GM18909 (cell line): ENCODE measurements at regions not wholly inside any gene's neighbourhood (a gene's known extent, or its start where the extent isn't known, plus 50 kb on each side); places are given as distances from the start of the nearest gene placed in this dataset.
"Not testable (repeated sequence)": the region's sequence is repeated elsewhere in the genome, so short reads cannot be mapped to it uniquely, and the experiment has no call there.

ENCODE experiments used
- ATAC-seq: cut with Tn5 transposase; IDR thresholded peaks from one replicate; pipeline ENCODE4 v1.9.1; 2021; ENCODE audit warnings: mild to moderate bottlenecking; ENCODE audit not compliant: unreplicated experiment, poor library complexity

- no peak for ATAC-seq
Measured at GRCh38 chr2:11068079-11068741, 87.1 kb upstream of the SLC66A3 start.

- ATAC-seq: no peak
Measured at GRCh38 chr2:11068856-11069526, 86.3 kb upstream of the SLC66A3 start.

DNA sequence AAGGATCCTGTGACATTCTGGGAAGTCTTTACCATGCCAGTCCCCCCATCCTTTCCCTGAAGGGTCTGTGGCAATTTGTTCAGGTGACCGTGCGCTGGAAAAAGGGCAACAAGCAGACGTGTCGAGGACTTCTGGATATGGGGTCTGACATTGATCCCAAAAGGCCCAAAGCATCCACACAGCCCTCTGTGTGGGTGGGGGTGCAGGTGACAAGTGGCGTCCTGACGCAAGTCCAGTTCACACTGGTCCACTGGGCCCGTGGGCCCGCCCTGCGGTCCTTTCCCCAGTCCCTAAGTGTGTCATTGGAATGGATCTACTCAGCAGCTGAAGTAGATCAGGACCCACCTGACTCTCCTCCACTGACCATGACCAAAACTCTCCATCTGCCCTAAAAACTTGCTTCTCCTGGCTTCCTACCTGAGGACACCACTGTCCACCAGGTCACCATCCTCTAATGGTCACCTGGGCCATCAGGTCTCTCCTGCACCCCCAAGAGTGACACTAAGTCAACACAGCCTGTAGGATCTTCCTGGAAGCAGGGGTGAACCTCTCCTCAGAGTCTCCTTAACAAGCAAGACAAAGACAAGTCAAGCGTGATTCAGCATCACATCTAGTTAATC is 85.6 kb upstream of the SLC66A3 start:
- ATAC-seq: no peak

- ATAC-seq: no peak
Measured at GRCh38 chr2:11071211-11071610, 84.1 kb upstream of the SLC66A3 start.

- no peak for ATAC-seq
Measured at GRCh38 chr2:11071939-11072338, 83.3 kb upstream of the SLC66A3 start.

DNA sequence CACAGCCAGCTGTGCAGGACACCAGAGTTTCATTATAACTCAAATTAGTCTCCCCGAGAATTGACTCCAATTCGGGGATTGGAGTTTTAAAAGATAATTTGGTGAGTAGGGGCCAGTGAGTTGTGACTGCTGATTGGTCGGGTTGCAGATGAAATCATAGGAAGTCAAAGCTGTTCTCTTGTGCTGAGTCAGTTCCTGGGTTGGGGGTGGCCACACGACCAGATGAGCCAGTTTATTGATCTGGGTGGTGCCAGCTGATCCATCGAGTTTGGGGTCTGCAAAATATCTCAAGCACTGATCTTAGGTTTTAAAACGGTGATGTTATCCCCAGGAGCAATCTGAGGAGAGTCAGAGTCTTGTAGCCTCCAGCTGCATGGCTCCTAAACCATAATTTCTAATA is 82.7 kb upstream of the SLC66A3 start:
- no peak for ATAC-seq

- ATAC-seq: no peak
Measured at GRCh38 chr2:11073251-11073650, 82.0 kb upstream of the SLC66A3 start.

GRCh38 chr2:11073776-11074175 is 81.5 kb upstream of the SLC66A3 start:
- no peak for ATAC-seq

- no peak for ATAC-seq
Measured at GRCh38 chr2:11074246-11074820, 80.9 kb upstream of the SLC66A3 start.

DNA sequence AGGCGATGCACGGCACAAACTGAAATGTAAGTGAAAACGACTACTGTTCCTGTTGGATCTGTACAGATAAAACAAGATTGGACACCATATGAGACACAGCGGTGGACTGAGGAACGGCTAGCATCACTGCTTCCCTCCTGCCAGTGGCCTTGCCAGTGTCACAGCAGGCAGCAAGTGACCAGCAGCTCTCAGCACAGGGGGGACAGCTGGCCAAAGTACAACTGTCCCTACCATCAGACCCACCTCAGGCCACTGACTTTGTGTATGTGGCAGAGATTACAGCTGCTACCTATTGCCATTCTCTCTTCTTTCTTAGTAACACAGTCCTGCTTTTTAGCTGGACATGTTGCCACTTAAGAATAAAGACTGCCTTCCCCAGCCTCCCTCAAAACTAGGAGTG is 80.0 kb upstream of the SLC66A3 start:
- no peak for ATAC-seq

DNA sequence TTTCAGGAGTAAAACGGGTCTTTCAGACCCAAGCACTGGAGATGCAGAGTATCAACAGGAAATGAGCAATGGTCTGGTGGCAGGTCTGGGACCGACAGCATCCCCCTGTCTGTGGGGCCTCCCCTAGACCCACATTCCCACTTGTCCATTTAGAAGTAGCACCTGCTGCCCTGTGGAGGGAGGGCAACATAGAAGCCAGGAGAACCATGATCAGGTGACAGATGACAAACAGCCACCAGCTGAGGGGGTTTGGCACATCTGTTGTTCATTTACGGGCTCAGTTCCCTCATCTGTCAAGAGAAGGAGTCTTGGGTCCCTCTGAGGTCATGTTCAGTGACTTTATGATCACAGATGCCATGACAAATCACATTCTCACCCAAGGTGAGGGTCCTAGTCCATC is 77.9 kb upstream of the SLC66A3 start:
- ATAC-seq: no peak

- no peak for ATAC-seq
Measured at GRCh38 chr2:11079136-11079824, 76.0 kb upstream of the SLC66A3 start.

- no peak for ATAC-seq
Measured at GRCh38 chr2:11080253-11081115, 74.8 kb upstream of the SLC66A3 start.

- no peak for ATAC-seq
Measured at GRCh38 chr2:11082880-11083279, 72.4 kb upstream of the SLC66A3 start.

DNA sequence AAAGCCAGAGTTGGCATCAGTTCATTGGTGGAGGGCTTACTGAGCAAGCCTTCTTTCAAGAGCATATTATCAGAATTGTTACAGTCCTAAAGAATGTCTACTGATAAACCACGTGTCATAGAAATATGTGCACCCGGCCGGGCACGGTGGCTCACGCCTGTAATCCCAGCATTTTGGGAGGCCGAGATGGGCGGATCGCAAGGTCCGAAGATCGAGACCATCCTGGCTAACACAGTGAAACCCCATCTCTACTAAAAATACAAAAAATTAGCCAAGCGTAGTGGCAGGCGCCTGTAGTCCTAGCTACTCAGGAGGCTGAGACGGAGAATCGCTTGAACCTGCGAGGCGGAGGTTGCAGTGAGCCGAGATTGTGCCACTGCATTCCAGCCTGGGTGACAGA is 66.4 kb upstream of the SLC66A3 start:
- ATAC-seq: not testable (repeated sequence)

GRCh38 chr2:11090187-11090586 is 65.1 kb upstream of the SLC66A3 start:
- no peak for ATAC-seq

DNA sequence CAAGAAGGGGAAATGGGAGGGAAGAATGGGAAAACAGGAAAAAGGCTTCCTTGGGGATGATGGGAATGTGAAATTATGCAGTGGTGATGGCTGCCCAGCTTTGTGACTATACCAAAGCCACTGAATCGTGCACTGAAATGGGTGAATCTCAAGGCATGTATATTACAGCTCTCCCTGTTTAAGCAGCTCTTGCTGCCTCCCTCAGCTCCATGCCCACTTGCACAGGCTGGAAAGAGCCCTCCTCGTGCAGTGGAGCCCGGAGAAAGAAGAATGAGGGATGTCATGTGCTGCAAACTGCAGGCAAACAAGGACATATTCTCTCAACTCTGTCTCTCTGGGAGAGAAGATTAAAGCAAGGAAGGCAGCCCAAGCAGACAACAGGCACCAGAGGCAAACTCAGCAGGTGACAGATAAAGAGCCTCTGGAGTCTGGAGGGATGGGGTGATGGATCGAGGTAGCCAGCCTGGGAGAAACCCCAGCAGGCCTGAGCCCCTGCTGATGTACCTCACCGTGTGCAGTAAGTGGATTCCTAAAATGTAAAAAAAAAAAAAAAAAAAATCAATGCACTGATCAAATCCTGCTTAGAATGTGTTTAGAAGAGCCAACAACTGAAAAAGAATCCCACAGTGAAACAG is 62.4 kb upstream of the SLC66A3 start:
- no peak for ATAC-seq

DNA sequence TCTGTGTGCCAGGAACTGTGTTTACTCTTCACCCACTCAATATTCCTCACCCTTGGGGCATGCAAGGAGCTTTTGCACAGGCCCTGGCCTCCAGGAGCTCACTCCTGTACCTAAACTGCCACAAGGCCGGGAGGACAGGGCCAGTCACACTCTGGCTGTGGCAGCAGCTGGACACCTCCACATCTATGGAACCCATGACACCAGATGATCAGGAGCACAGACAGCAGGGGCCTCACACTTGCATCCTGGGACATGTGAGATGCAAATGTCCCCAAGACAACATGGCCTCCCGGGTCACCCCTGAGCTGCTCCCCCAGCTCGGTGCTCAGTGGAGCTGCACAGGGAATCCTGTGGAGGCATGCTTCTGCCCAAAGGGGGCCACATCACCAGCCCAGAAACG is 61.8 kb upstream of the SLC66A3 start:
- no peak for ATAC-seq

DNA sequence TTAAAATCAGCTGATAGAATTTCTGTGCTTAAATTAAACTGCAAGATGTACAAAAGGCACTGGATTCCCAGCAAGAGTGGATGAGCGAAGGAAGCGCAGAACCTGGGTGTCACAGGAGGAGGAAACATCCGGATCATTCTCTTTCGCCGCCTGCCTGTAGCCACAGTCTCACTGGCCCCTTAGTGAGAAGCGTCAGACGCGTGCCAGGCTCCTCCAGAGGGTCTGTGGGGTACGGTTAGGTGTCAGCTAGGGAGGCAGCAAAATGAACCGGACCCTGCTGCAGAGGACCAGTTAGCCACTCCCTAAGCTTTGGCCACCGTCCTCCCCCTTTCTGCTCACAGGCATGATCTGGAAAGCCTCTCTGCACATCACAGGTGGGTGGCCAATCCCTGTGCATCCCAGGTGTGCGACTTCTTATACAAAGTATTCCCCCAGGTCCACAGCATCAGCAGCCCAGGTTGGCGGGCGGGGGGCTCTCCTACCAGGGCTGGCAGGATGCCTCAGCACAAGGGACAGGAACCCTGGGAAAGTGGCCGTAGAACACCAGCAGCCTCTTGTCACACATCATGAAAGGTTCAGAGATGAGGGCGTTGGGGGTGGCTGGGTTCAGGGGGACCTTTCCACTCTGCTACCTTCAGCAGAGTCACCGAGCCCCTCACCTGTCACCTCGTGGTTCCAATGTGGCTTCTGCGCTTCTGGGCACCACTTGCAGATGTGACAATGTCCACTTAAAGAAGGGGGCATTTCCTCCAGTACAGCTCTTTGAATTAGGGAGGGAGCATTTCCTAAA is 61.1 kb upstream of the SLC66A3 start:
- ATAC-seq: no peak
